Heart right ventricle (tissue), 16 donors: ENCODE measurements at regions not wholly inside any gene's neighbourhood (a gene's known extent, or its start where the extent isn't known, plus 50 kb on each side); places are given as distances from the start of the nearest gene placed in this dataset.

Experiments
- ATAC-seq, 8 donors: fragments of 200-7000 bp; cut with Tn5 transposase; one replicate each; pipeline ENCODE4 v1.9.1; 2020; ENCODE audit warnings: mild to moderate bottlenecking in 8 of 8, moderate library complexity in 8 of 8, moderate number of reproducible peaks in 1 of 8
- DNase-seq, 2 donors: peaks; one replicate each; pipeline ENCODE4 v3.0.0-alpha.2; 2020
- H3K27ac ChIP-seq, 10 donors: fragments of 200-600 bp; sonication (generic) in 2 of 10; one replicate each; pipeline versions ENCODE4 v1.5.0 to v1.8.0; 2020 to 2022; ENCODE audit warnings: mild to moderate bottlenecking in 3 of 10
- H3K27me3 ChIP-seq, 7 donors: fragments of 200-600 bp; one replicate each; pipeline ENCODE4 v1.8.0; 2021 to 2022; ENCODE audit warnings: mild to moderate bottlenecking in 2 of 7
- H3K36me3 ChIP-seq, 9 donors: fragments of 200-600 bp; sonication (generic) in 1 of 9; one replicate each; pipeline versions ENCODE4 v1.5.0 to v1.8.0; 2020 to 2022; ENCODE audit warnings: mild to moderate bottlenecking in 2 of 9
- H3K4me1 ChIP-seq, 9 donors: fragments of 200-600 bp; sonication (generic) in 1 of 9; one replicate each; pipeline versions ENCODE4 v1.5.0 to v1.8.0; 2020 to 2022; ENCODE audit warnings: mild to moderate bottlenecking in 4 of 9
- H3K4me3 ChIP-seq, 10 donors: fragments of 200-600 bp; sonication (generic) in 2 of 10; one replicate each; pipeline versions ENCODE4 v1.5.0 to v1.8.0; 2020 to 2022; ENCODE audit warnings: mild to moderate bottlenecking in 7 of 10, moderate library complexity in 2 of 10
- H3K9me3 ChIP-seq, 11 donors: fragments of 200-600 bp in 10 of 11; sonication (generic) in 2 of 11; one replicate each; pipeline versions ENCODE4 v1.5.0 to v1.8.0; 2013 to 2022; ENCODE audit warnings: mild to moderate bottlenecking in 2 of 11, control low read depth in 1 of 11, moderate library complexity in 1 of 11
- CTCF ChIP-seq, 9 donors: fragments of 200-600 bp; sonication (generic) in 2 of 9; IDR thresholded peaks; one replicate each; pipeline versions ENCODE4 v1.5.0 to v1.8.0; 2021 to 2022; ENCODE audit warnings: antibody characterized with exemption in 9 of 9, mild to moderate bottlenecking in 5 of 9, moderate library complexity in 1 of 9
- WGBS, 2 donors: extraction: QIAGEN DNeasy Blood & Tissue Kit; methylation state at CpG; one replicate each; pipeline ENCODE4 v1.1.7; 2013; ENCODE audit warnings: inconsistent platforms in 1 of 2; 5-methylcytosine and 5-hydroxymethylcytosine counted together
- intact Hi-C, 10 donors: fragments of 100-400 bp; cut with DNase I; formaldehyde crosslinking; loops; one replicate each; pipeline versions ENCODE4 v1.11.1 to v1.14.2; 2022
- donor health status: Arrhythmogenic right ventricular cardiomyopathy.
- donor health status: ischemic (EF 13 %, LVEDD 7.1; RV severe dilation, severe dysfunction).
- donor health status: healthy with polysubstance abuse.
- donor health status: DM: no; HTN: yes; CAD: no.
- donor health status: DM: no; HTN: no; CAD: no.
- donor health status: ischemic (EF 25% LVEDD 6.9; RV normal size, moderate dysfunction).
- donor health status: ischemic (EF 25% LVEDD 5.7; RV mildly dilated, moderate dysfunction).
- donor health status: healthy.
- donor health status: DM: yes; HTN: yes; CAD: no.
- donor health status: Ischemic cardiomyopathy.
- donor health status: ischemic (EF 35%, LVEDD 5.7; RV mildly dilated, moderate dysfunction).
- donor health status: nonischemic (EF 11% LVEDD 7.7; RV severe dilation, severe dysfunction).
- donor health status: DM: yes; HTN: yes; CAD: no.
- donor health status: PGD.
- donor health status: ischemic (EF 29% LVEDD 5.4; RV normal size, mild dysfunction).
- donor health status: nonischemic (EF 23%, LVEDD 6.1; RV moderate dilation, normal function).

- Histone ChIP-seq H3K9me3 (no peaks in the 10 kb centered on the region), H3K4me3 (no peak overlapping the region), H3K4me1 (peaks cover 0 to 8% (median 0%) of the 10 kb centered on the region in 9 donors), H3K27me3 (peaks cover 0 to 47% (median 22%) of the 10 kb centered on the region in 7 donors), H3K36me3 (no peaks in the 10 kb centered on the region), H3K27ac (no peak overlapping the region)
- no peak for TF ChIP-seq CTCF (IDR thresholded peaks at IDR 0.05)
- 70 to 75% methylated on average over 2 of the region's 2 CpGs for whole genome bisulfite sequencing, 2 donors
- intact Hi-C loops: no loop called here
- ATAC-seq (no peak), DNase-seq (no peak)
Observed at GRCh38 chr2:5984273-5984655, 292.1 kb downstream of the SOX11 start.

GRCh38 chr2:5984946-5985345, 292.8 kb downstream of the SOX11 start:
- no peaks in the 10 kb centered on the region for H3K9me3 ChIP-seq
- DNase-seq (no peak), ATAC-seq (no peak)
- 87 to 90% methylated on average over 6 of the region's 6 CpGs for WGBS, 2 donors
- no peak overlapping the region for H3K4me3 ChIP-seq
- TF ChIP-seq CTCF (IDR thresholded peaks at IDR 0.05): no peak
- H3K27ac ChIP-seq: no peak overlapping the region
- H3K27me3 ChIP-seq: peaks cover 0 to 47% (median 22%) of the 10 kb centered on the region in 7 donors
- no peaks in the 10 kb centered on the region for H3K36me3 ChIP-seq
- intact Hi-C loops: no loop called here
- peaks cover 0 to 8% (median 0%) of the 10 kb centered on the region in 9 donors for H3K4me1 ChIP-seq

GRCh38 chr2:5985536-5986385, 293.6 kb downstream of the SOX11 start:
- DNase-seq (no peak), ATAC-seq (no peak)
- no peaks in the 10 kb centered on the region for H3K9me3 ChIP-seq
- intact Hi-C loops: no loop called here
- peaks cover 0 to 8% (median 0%) of the 10 kb centered on the region in 9 donors for H3K4me1 ChIP-seq
- TF ChIP-seq CTCF (IDR thresholded peaks at IDR 0.05): no peak
- H3K27me3 ChIP-seq: peaks cover 0 to 42% (median 17%) of the 10 kb centered on the region in 7 donors
- no peak overlapping the region for H3K27ac ChIP-seq
- WGBS, 2 donors: 87% methylated on average over 18 of the region's 18 CpGs
- no peak overlapping the region for H3K4me3 ChIP-seq
- H3K36me3 ChIP-seq: no peaks in the 10 kb centered on the region

- Histone ChIP-seq H3K27ac (no peak overlapping the region), H3K27me3 (peaks cover 0 to 32% (median 9%) of the 10 kb centered on the region in 7 donors), H3K36me3 (no peaks in the 10 kb centered on the region), H3K4me3 (no peak overlapping the region), H3K4me1 (peaks cover 0 to 3% (median 0%) of the 10 kb centered on the region in 9 donors), H3K9me3 (no peaks in the 10 kb centered on the region)
- TF ChIP-seq CTCF (IDR thresholded peaks at IDR 0.05): no peak
- intact Hi-C loops: no loop called here
- ATAC-seq (no peak), DNase-seq (no peak)
- 81 to 85% methylated on average over 12 of the region's 12 CpGs for whole genome bisulfite sequencing, 2 donors
Observed at GRCh38 chr2:5986801-5987787, 294.9 kb downstream of the SOX11 start.
